ENCODE measurements at regions not wholly inside any gene's neighbourhood (a gene's known extent, or its start where the extent isn't known, plus 50 kb on each side); places are given as distances from the start of the nearest gene placed in this dataset.

DNA sequence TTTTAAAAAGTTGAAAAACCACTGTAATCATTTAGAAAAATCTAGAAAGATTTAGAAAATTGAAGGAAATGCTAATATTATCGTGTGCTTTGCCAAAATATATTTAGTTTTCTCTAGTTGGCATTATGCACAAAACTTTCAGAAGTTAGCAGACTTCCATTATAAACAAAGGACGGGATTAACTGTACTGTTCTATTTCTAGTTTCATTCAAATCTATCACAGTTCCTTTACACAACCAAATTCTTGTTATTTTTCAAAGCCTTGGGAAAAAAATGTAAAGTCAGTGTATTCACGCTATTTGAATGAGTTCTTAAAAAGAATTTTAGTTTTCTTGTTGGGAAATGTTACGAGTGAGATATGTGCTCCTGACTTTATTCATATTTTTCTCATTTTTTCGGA lies 277.8 kb downstream of the LMO7 start:
- no peak for ATAC-seq
- peak overlapping the region; percentile 78 to 89 (median 79) for H3K27ac ChIP-seq
- WGBS, 2 donors (ENCODE audit: low coverage in 1 of 2), result 14 to 21% methylated on average over 5 of the region's 5 CpGs
- peak; percentile 84 for TF ChIP-seq POLR2AphosphoS5 (IDR thresholded peaks at IDR 0.05)
- TF ChIP-seq POLR2A (IDR thresholded peaks at IDR 0.05), result no peak
- H3K36me3 ChIP-seq, result no peaks in the 10 kb centered on the region
- peaks cover 0 to 56% (median 22%) of the 10 kb centered on the region in 3 donors for H3K4me1 ChIP-seq
- H3K4me3 ChIP-seq, result peak overlapping the region in 1 of 2 donors; percentile 7
- H3K9me3 ChIP-seq, result no peaks in the 10 kb centered on the region
- no peaks in the 10 kb centered on the region for H3K27me3 ChIP-seq

DNA sequence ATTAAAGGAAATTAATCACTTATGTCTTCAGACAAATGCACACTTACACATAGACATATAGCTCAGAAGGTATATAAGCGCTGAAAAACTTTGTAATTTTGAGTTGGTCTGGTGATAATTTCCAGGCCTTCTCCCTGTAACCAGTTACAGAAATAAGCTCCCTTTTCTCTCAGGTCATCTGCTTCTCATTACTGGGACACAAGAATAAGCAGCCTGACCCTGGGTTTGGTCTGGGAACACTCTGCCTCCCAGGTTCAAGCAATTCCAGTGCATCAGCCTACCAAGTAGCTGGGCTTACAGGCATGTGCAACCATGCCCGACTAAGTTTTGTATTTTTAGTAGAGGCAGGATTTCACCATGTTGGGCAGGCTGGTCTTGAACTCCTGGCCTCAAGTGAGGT lies 274.5 kb downstream of the LMO7 start:
- no peak overlapping the region for H3K4me3 ChIP-seq
- TF ChIP-seq POLR2AphosphoS5 (IDR thresholded peaks at IDR 0.05), result no peak
- TF ChIP-seq, protein P1, sequence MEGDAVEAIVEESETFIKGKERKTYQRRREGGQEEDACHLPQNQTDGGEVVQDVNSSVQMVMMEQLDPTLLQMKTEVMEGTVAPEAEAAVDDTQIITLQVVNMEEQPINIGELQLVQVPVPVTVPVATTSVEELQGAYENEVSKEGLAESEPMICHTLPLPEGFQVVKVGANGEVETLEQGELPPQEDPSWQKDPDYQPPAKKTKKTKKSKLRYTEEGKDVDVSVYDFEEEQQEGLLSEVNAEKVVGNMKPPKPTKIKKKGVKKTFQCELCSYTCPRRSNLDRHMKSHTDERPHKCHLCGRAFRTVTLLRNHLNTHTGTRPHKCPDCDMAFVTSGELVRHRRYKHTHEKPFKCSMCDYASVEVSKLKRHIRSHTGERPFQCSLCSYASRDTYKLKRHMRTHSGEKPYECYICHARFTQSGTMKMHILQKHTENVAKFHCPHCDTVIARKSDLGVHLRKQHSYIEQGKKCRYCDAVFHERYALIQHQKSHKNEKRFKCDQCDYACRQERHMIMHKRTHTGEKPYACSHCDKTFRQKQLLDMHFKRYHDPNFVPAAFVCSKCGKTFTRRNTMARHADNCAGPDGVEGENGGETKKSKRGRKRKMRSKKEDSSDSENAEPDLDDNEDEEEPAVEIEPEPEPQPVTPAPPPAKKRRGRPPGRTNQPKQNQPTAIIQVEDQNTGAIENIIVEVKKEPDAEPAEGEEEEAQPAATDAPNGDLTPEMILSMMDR (IDR thresholded peaks at IDR 0.05), result no peak
- TF ChIP-seq POLR2A (IDR thresholded peaks at IDR 0.05), result no peak
- TF ChIP-seq EP300 (IDR thresholded peaks at IDR 0.05), result no peak
- no peaks in the 10 kb centered on the region for H3K9me3 ChIP-seq
- H3K27me3 ChIP-seq, result no peaks in the 10 kb centered on the region
- H3K4me1 ChIP-seq, result peaks cover 0 to 62% (median 26%) of the 10 kb centered on the region in 3 donors
- H3K36me3 ChIP-seq, result no peaks in the 10 kb centered on the region
- H3K27ac ChIP-seq, result peak overlapping the region in 3 of 4 donors; percentile 57 to 79 (median 79)
- 60 to 100% methylated on average over 1 to 2 of the region's 2 CpGs for WGBS, 2 donors (ENCODE audit: low coverage in 1 of 2)
- ATAC-seq, result no peak

Small RNA genes in the stretch of these regions (small RNA-seq; reads per million reads assigned to genes)
- gene RN7SL571P, result 0 reads per million in 4 donors
